NCI-H226 (cell line): ENCODE measurements at regions not wholly inside any gene's neighbourhood (a gene's known extent, or its start where the extent isn't known, plus 50 kb on each side); places are given as distances from the start of the nearest gene placed in this dataset.
"Not testable (repeated sequence)": the region's sequence is repeated elsewhere in the genome, so short reads cannot be mapped to it uniquely, and the experiment has no call there.

Experiments
- DNase-seq: peaks from one replicate; pipeline ENCODE4 v3.0.0-alpha.2; 2015

DNA sequence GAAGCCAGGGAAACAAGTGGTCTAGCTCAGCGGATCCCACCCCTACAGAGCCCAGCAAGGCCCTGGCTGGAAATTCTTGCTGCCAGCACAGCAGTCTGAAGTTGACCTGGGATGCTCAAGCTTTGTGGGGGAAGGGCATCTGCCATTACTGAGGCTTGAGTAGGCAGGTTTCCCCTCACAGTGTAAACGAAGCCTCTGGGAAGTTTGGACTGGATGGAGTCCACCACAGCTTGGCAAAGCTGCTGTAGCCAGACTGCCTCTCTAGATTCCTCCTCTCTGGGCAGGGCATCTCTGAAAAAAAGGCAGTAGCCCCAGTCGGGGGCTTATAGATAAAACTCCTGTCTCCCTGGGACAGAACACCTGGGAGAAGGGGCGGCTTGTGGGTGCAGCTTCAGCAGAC lies 365.9 kb upstream of the SALL1 start:
- DNase-seq: not testable (repeated sequence)

DNA sequence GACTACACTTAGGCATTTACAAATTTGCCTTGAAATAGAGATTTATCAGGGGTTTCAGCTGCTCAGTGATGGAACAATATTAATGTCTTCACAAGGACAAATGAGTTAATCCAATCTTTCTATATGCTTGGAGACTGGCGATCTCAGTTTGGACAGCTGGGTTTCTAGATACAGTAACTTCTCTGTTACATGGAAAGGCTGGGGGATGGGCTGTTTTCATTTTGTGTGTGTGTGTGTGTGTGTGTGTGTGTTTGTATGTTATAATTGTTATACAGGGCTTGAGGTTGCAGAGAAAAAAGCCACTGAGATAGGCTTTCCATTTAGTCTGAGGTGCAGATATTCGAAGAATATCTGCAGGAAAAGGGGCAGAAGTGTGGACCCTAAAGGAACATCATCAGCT lies 359.3 kb upstream of the SALL1 start:
- no peak for DNase-seq

DNA sequence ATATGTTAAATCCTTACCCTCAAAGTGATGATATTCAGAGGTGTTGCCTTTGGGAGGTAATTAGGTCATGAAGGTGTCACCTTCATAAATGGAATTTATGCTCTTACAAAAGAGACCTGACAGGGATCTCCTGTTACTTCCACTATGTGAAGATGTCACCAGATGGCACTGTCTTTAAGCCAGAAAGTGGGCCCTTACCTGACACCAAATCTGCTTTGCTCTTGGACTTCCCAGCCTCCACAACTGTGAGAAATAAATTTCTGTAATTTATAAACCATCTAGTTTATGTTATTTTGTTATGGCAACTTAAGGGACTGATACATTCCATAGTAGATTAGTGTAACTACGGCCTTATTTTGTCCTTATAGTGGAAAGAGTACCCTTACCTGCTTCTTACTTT lies 358.3 kb upstream of the SALL1 start:
- no peak for DNase-seq

DNA sequence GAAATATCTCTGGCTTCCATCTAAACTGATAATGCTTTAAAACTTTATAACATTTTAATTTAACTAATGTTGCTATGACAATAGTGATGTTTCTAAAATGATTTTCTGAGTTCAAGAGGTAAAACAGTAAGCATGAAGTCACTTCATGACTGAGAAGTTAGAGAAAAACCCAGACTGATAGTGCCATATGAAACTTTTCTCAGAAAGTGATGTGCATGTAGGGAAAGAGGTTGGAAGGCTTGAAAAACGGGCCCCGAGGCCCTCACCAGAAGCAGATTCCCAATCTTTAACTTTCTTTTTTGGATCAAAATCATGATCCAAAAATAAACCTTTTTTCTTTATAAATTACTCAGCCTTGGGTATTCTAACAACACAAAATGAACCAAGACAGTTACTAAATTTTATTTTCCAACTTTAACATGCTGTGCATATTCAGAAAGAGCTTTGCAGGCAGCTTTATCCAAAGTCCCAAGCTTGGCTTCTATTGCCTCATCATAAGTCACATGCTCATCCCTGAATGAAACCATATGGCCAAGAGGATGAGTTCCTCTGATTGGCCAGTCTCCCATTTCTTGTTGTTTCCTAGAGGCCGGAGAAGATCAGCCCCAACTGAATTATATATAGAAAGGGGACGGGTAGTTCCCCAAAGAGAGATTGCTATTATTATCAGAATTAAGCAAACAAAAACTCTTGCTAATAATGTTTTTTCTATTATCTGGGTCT lies 357.6 kb upstream of the SALL1 start:
- no peak for DNase-seq

GRCh38 chr16:51507286-51507685 lies 356.2 kb upstream of the SALL1 start:
- DNase-seq: no peak

GRCh38 chr16:51500306-51500705 lies 349.2 kb upstream of the SALL1 start:
- no peak for DNase-seq

DNA sequence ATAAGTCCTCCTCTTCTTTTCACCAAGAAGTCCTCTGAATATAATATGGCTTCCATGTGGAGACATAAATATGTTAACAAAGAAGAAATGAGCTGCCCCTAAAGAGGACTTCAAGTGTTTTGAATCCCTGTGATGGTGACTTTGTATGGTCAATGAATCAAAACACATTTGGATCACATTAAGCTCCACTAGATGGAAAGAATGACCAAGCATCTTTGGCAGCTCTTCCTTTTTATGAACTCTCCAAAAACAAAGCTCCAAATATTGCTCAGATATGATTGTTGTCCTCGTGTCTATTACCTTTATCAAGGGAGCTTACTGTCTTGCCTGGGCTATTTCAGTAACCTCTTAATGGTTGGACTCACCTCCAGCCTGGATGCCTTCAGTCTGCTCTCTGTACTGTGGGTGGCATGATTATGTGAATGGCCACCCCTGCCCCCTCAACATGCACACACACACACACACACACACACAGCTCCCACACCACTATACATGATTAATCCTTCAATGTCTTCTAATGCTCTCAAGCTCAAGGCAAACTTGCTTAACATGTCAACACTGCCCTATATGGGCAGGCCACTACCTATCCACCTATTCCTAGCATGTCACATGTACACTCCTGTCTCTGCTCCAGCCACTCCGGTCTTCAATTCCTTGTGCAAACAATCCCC lies 346.6 kb upstream of the SALL1 start:
- DNase-seq: no peak

DNA sequence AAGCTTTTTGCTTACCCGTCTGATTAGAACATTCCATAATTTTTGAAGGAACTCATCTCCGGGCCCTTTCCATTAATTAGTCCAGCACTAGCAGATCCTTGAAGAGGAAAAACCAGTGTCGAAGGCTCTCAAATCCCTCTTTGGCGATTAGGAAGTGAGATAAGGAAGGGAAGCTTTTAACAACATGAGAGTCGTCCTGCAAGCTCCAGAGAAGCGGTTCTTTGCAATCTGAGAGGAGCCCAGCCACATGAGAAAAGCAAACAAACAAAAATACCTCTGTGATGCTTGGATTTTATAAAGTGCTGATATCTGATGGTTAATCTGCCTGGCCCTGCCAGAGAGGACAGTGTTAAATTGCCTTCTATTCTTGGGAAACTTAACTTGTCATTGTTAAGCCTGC lies 339.8 kb upstream of the SALL1 start:
- no peak for DNase-seq

DNA sequence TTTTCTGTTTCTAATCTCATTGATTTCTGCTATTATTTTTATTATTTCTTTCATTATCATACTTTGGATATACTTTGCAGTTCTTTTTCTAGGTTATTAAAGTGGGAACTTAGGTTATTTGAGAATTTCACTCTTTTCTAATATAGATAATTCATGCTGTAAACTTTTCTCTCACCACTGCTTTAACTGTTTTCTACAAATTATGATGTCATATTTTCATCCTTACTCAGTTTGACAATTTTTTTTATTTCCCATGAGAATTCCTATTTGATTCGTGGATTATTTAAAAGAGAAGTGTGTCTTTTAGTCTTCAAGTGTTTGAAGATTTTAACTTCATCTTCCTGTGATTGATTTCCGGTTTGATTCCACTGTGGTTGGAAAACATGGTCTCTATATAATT lies 336.8 kb upstream of the SALL1 start:
- no peak for DNase-seq

GRCh38 chr16:51474414-51475091 lies 323.5 kb upstream of the SALL1 start:
- DNase-seq: no peak

- DNase-seq: no peak
These were observed 322.0 kb upstream of the SALL1 start for GRCh38 chr16:51473091-51473490.

GRCh38 chr16:51470492-51470891 lies 319.4 kb upstream of the SALL1 start:
- no peak for DNase-seq

DNA sequence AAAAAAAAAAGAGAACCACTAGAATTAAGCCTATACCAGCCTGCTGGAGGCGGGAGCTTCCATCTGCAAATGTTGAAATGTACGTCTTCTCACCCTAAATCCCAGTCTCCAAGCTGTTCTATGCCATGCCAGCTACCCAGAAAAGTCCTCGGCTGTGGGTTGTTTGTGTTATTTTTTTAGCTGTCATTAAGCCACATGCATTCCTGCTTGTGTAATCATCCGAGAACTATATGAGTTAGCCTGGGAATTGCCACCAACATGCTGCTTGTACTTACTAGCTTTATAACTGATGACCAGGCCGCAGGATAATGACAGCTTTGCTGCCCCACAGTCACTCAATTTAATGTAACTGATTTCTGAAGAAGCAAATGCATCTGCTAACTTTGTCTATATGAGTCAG lies 313.9 kb upstream of the SALL1 start:
- no peak for DNase-seq

GRCh38 chr16:51461255-51461654 lies 310.2 kb upstream of the SALL1 start:
- no peak for DNase-seq

GRCh38 chr16:51458356-51459140 lies 307.5 kb upstream of the SALL1 start:
- DNase-seq: no peak

- DNase-seq: no peak
These were observed 306.7 kb upstream of the SALL1 start for GRCh38 chr16:51457775-51458174.

GRCh38 chr16:51455398-51455797 lies 304.3 kb upstream of the SALL1 start:
- DNase-seq: no peak

- peak; percentile 1 for DNase-seq
These were observed 302.2 kb upstream of the SALL1 start for GRCh38 chr16:51453251-51453650.

- DNase-seq: no peak
These were observed 299.8 kb upstream of the SALL1 start for GRCh38 chr16:51450909-51451308.

GRCh38 chr16:51450376-51450775 lies 299.3 kb upstream of the SALL1 start:
- DNase-seq: no peak

DNA sequence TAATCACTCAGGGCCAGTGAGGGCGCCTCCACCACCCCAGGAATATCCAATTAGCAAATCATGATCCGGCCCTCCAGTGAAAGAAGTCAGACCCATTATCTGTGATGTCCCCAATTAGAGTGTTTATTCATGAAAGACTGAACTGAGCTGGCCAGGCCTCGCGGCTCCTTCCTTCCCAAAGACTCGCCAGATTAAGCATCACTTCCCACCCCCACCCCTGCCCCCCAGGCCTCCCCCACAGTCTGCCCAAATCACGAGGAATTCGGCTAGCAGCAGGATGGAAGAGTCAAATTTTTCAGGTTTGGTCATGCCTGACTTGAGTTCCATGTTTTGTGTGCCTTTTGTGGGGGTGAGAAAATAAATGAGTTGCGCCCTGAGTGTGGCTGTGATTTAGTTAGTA lies 298.4 kb upstream of the SALL1 start:
- DNase-seq: no peak

DNA sequence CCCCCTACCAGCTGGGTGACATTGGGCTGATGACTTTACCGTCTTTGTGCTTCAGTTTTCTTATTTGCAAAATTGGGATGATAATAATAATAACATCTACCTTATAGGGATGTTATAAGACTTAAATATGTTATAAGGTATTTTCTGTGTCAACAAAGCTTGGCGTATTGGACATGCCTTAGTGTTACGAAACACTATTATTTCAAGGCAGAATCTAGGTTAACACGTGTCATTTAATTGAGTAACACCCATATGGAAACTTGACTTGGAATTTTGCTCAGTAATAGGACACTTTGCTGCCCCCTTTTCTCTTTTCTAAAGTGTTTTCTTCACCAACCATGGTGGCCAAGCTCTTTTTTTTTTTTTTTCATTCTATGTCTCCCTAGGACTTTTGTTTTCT lies 294.2 kb upstream of the SALL1 start:
- no peak for DNase-seq

DNA sequence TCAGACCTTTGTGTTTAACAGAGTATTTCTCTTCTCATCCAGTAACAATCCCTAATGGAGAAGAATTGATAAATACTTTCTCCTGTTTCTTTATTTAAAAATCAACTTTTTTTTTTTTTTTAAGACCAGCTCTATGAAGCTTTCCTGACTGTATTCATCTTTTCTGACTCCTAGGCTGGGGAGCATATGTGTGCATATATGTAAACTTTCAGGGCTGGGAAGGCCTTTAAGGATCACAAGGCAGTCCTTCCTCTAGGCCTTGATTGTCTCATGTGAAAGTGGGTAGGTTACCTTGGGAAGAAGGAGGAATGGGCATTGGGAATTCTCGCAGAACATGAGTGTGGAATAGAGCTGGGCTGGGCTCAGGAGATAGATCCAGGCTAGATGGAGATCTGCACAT lies 292.9 kb upstream of the SALL1 start:
- DNase-seq: no peak
